NCI-H774 (cell line): ENCODE measurements at regions not wholly inside any gene's neighbourhood (a gene's known extent, or its start where the extent isn't known, plus 50 kb on each side); places are given as distances from the start of the nearest gene placed in this dataset.
"Not testable (repeated sequence)": the region's sequence is repeated elsewhere in the genome, so short reads cannot be mapped to it uniquely, and the experiment has no call there.

ENCODE experiments used
- DNase-seq: peaks from one replicate; lab custom pipeline; 2025; lab: John Stamatoyannopoulos, UW

DNA sequence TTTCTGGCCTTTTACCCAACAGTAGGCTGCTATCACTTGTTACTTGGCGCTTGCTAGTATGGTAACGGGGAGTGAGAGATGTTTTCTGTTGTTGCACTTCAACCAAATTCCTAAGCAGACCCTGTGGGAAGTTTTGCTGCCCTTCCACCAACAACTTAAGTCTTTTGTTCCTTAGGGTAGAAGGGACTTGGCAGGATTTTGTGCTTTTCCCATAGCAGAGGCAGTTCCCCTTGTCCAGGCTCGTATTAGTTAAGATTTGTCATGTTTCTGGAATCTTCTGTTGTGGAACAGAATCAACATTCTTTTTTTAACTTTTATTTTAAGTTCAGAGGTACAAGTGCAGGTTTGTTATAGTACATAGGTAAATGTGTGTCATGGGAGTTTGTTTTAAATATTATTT is 73.2 kb upstream of the SGIP1 start:
- no peak for DNase-seq

DNA sequence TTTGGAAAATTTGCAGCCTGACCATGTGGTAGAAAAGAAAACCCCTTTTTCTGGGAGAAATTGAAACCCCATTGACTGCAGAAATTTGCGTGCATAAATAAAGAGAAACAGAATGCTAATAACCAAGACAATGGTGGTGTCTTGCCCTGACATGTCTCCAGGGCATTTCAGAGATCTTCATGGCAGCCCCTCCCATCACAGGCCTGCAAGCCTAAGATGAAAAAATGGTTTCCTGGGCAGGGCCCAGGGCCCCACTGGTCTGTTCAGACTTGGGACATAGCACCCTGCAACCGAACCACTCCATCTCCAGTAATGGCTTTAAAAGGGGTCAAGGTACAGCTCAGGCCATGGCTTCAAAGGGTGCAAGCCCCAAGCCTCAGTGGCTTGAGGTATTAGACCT is 71.6 kb upstream of the SGIP1 start:
- no peak for DNase-seq

DNA sequence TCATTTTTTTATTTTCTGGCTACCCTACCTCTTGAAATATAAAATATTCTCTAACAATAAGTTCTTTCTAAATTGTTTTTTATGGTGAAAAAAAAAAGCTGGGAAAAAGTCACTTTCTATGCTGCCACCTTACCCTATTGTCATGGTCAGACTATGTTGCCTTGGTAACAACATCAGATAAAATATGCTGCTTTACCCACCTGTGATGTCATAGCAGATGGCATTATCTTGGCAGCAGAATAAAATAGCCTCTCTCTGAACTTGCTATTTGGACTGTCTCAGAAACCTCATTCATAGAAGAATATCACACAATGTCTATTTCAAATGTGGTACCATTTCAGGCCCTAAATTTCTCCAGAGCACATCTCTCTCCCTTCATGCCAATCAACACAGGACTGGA is 69.6 kb upstream of the SGIP1 start:
- no peak for DNase-seq

- DNase-seq = no peak
These were observed 69.2 kb upstream of the SGIP1 start for GRCh38 chr1:66464802-66465201.

GRCh38 chr1:66466695-66467094 is 67.3 kb upstream of the SGIP1 start:
- not testable (repeated sequence) for DNase-seq

GRCh38 chr1:66468722-66469121 is 65.2 kb upstream of the SGIP1 start:
- DNase-seq = no peak

GRCh38 chr1:66475940-66476339 is 58.0 kb upstream of the SGIP1 start:
- DNase-seq = no peak

- no peak for DNase-seq
These were observed 57.2 kb upstream of the SGIP1 start for GRCh38 chr1:66476774-66477173.

- no peak for DNase-seq
These were observed 55.8 kb upstream of the SGIP1 start for GRCh38 chr1:66478116-66478515.

GRCh38 chr1:66480162-66480561 is 53.8 kb upstream of the SGIP1 start:
- no peak for DNase-seq

DNA sequence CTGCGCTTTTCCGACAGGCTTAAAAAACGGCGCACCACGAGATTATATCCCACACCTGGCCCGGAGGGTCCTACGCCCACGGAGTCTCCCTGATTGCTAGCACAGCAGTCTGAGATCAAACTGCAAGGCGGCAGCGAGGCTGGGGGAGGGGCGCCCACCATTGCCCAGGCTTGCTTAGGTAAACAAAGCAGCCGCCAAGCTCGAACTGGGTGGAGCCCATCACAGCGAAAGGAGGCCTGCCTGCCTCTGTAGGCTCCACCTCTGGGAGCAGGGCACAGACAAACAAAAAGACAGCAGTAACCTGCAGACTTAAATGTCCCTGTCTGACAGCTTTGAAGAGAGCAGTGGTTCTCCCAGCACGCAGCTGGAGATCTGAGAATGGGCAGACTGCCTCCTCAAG is 52.7 kb upstream of the SGIP1 start:
- not testable (repeated sequence) for DNase-seq
